GM21786 (cell line): ENCODE measurements at regions not wholly inside any gene's neighbourhood (a gene's known extent, or its start where the extent isn't known, plus 50 kb on each side); places are given as distances from the start of the nearest gene placed in this dataset.

Source experiments
- ATAC-seq: cut with Tn5 transposase; IDR thresholded peaks from one replicate; pipeline ENCODE4 v1.9.1; 2021; ENCODE audit not compliant: unreplicated experiment

DNA sequence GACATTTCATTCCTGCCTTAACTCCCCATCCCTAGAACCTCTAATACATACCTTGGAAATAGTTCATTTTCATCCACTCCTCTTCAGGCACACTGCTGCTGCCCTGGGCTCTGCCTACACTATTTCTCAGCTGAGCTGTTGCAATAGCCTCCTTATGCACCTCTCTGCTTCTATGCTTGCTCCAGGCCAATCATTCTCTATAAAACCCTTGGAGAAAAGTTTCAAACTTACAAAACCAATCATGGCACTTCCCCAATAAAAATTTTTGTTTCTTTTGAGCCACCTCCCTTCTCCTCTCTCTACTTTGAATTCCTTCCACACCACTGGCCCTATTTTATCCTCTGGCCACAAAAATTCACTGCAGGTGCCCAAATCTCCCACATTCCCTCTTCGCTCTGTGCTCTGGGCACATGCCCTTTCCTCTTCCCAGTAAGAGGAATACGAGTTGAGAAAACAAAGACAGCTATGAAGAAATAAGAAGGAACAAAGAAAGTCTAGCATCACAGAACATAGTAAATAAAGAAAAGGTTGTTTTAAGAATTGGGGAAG, 301.4 kb downstream of the ELAVL2 start:
- no peak for ATAC-seq

DNA sequence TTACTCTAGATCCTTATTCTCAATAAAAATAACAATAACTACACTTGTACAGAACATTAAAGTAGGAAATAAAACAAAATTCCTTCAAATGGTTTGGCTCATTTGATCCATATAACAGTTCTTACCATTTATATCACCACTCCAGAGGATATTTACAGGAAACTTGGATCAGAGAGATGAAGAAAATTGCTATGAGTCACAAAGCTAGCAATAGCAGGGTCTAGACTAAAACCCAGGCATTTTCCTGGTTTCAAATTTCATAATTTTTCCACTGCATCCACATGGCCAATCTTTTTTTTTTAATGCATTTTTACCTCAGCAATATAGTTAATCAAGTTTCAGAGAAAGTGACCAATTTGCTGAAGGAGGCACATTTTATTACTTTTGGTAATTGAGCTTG, 299.2 kb downstream of the ELAVL2 start:
- no peak for ATAC-seq

DNA sequence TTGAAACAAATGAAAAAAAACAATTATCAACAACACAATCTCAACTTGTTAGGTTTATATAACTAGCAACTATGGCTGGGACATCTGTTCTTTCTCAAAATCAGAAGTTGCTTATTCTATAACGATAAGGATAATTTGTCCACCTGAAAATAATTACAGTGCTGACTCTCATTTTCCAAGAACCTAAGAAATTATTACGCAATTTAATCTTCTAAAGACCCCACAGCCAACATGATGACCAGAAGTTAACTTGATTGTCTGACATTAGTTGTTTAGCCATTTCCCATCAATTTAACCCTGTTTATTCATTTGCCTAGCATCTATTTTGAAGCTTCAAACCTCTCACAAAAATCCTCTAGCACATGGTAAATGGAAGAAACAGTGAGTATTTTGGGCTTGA, 293.8 kb downstream of the ELAVL2 start:
- no peak for ATAC-seq

DNA sequence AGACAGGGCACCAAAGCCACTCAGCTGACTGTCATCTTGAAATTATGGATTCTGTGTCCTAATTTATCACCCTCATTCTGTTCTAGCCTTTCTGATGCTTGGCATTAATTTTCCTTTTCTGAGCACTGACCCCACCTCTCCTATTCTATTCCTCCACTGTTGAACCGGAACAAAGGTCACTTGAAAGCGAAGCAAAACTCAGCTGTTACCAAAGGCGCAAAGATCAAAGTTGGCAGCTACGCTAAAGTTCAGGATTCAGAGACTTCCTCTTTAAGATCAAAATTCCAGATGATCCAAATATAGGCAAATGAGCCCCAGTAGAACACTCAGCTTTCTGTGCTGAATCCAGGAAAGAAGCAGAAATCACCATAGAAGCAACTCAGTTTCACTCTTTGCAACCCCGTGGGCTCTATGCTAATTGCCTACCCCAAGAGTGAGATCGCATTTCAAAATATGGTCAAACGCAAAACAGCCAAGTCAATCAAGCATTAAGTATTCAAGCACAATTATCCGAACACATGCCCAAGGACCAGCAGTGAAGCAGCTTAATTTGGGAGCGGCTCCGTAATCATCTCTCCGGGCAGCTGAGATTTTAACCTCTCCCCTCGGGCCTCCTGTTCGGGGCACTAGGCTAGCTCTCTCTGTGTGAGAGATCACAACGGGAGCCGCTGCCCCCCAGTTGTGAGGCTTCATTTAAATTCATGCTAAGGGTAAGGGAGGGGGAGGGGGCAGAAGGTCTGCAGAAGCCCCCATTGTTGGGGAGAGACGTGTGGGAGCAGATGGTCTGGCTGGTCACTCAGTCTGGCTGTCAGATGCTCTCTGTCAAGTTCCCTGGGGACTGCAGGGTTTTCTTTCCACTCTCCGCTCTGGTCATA, 288.6 kb downstream of the ELAVL2 start:
- ATAC-seq = no peak

DNA sequence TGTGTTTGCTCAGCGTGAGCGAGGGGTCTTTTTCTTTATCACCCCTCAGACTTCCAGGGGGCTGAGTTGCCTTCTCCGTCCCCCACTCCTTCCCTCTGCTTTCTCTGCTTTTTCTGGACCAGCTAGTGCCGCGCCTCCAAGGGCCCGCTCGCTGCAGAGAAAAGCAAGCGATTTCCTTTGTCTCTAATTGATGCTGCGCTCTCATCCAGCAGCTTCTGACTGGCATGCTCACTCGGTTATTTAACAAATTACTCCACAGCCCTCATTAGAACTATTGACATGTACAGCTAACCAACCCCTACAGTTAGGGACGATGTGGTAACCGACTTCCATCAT, 288.0 kb downstream of the ELAVL2 start:
- no peak for ATAC-seq

DNA sequence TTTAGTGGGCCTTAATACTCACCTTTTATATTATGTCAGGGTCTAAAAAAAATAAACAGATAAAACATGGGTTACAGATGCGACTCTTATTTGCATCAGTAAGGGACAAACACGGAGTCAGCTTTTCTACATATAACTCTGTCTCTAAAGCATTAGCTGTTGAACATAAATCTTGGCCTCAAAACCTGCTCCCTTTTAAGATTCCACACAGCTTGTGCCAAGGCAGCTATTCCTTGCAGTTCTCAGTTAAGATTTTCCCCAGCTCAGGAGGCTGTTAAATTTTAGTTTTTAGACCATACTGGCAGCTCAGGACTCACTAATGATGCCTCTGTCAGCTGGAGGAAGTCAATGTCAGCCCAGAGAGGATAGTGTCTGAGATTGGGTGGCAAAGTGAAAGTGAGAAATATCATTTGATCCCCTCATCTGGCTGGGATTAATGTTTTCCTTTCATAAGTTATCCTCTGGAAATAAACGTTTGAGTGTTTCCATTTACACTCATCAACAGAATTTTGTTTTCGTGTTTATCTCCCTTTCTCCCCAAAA, 287.5 kb downstream of the ELAVL2 start:
- no peak for ATAC-seq

DNA sequence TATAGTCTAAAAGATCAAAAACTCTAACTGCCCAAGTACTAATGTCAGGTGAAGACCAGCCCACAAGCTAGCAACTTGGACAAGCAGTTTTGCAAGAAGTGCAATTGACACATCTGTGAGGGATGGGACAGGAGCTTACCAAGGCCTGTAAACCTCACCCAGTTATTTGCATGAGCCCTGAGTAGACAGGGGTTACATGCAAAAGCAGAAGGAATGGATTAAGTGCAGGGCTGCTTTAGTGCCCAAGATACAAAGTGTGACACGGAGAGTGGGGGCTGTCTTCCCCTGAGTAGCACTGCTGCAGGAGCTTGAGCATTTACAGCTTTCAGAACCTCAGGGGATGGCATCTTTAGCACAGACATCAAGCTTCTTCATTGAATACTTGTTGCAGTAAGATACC, 286.7 kb downstream of the ELAVL2 start:
- no peak for ATAC-seq

DNA sequence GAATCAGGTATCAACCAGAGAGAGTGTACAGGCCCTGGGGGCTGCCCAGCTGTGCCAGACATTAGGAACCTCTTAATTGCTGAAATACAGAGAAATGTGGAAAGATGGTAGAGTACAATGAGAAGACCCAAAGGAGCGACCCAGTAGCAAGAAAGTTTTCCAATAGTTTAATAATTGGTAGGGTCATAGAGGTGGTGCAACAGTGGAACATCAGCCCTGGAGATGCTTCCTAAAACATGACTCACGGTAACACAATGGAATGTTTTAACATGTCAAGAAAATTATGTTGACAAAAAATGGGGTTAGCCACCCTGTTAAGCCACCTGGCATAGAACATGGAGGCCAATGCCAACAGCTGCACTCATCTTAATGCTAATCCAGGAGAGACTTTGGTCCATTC, 284.1 kb downstream of the ELAVL2 start:
- no peak for ATAC-seq

DNA sequence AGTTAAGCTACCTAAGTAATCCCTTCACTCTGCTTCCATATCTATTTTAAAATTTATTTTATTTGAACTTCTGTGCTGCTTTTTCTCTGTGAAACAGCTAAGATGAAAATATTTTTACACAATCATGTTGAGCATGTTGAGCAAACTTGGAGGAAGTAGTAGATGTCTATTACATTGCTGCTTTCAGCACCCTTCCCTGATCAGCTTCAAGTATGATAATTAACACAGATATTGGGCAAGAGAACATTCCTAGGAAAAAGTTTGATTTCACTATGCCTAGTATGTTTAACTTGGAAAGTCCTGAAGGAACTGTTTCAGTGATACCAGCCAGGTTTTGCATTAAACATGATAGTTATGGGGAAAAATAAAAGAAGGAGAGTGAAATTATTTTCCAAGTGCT, 283.6 kb downstream of the ELAVL2 start:
- ATAC-seq = no peak

DNA sequence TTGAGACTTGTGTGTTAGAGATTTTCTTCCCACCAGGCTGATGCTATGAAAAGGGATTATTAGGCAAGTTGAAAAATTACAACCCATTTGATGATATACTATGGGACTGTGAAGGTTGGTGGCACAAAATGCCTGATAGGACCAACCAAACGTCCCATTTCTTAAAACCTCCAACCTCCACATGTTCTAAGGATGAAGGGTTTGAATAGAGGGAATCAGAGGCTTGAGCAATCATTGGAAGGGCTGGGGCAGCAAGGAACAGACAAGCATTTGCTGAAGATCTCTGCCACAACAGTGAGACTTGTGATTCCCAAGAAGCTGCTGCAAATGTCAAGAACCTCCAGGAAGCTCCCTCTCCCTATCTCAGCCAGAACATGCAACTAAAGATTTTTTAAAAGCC, 283.1 kb downstream of the ELAVL2 start:
- ATAC-seq = no peak

DNA sequence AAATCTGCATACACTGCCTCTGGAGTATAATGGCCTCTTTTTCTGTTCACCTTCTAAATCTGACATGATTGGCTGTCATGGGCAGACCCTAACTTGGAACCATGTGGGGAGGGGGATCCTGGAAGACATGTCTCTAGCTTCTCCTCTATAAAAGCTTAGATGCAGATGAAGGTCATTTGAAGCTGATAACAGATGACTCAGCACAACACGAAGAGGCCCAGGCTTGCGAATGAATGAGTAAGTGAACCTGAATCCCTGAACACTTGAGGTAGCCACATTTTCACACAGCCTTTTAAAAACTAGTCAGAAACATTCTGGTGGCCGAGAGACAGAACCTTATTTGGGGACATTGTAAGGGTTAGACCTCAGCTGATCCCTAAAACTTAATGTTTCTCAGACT, 282.6 kb downstream of the ELAVL2 start:
- ATAC-seq = no peak

DNA sequence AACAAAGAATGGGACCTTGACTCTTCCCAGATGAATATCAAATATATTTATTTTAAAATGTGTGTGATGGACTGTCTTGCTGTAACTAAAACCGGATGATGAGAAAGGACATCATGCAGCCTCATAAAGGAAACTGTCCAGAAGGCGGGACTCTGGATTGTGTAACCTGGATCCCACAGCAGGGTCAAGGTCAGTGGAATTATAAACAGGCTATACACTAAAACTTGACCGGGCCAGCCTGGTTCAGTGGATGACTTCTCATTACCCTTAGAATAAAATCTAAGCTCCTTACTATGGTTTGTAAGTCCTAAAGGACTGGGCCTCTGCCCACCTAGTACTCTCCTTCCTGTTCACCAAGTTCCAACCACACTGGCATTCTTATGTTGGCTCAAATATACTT, 280.3 kb downstream of the ELAVL2 start:
- ATAC-seq = no peak

DNA sequence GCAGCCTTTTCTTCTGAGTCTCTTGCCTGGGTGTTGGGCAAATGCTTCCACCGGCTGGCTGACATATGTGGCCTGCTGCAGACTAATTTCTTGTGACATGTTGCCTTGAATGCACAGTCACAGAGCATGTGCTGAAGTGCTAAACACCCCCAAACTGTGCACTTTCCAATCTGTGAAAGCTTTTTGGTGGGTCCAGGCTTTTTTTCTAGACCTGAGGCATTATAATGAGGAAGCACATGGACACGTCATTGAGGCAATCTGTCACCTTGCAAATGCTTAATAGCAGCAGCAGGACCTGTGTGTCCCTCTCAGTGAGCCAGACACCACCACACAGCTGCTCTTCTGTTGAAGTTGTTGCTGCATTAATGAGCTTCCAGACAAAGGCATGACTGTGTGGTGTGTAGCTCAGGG, 274.7 kb downstream of the ELAVL2 start:
- no peak for ATAC-seq

DNA sequence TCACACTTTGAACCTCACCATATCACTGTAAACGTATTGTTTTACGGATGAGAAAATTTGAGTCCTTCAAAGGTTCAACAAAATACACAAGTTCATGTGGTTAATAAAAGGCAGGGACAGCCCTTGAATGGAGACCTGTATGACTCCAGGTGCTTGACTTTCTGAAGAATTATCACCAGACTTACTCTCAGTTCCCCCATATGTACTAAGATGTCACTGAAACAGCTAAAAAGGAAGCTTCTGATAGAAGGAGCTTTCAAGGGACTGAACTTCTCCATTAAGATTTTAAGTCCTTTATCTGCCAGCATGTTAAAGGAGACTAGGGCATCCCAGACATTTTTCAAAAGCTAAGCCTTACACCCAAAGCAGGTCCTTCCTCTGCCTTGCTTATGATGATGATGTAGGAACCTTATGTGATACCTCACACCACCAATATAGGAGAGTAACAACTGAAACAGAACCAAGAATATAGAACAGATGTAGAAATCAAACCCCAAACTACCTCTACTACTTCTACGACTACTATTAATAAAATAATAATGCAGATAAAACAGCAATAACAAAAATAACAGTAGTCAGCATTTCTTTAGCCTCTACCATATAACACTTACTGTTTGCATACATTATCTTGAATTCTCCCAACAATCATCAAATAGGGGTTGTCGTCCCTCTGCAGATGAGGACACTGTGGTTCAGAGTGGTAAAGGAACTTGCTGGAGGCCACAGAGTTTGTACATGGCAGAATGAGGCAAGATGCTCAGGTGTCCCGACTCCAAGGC, 273.9 kb downstream of the ELAVL2 start:
- no peak for ATAC-seq

DNA sequence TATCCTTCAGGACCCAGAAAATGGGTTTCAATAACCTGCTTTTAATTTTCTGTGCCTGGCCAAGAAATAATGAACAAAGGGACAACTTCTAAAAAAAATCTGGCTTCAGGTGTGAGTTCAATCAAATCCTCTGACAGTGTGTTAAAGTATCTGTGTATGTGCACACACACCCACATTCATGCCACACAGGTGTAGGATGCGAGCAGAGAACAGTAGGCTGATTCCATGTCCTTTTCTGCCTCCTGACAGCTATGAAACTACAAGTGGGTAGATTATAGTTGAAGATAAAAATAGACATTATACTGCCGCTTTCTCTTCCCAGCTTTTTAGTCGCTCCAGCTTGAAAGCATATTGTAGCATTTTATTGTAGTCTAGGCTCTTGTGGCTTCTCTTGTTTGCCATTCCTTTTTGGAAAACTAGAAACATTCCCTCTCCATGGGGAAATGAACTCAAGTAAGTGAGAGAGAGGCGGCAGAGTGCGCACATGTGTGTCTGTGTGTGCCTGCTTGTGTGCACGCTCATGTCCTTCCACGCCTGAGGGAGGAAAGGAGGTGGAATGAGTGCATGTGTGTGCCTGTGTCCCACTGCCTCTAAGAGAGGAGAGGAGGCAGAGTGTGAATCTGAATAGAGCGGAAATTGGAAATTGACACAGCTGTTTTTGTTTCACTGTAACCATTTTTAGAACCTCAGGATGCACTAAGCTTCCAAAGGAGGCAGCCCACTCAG, 273.0 kb downstream of the ELAVL2 start:
- no peak for ATAC-seq

DNA sequence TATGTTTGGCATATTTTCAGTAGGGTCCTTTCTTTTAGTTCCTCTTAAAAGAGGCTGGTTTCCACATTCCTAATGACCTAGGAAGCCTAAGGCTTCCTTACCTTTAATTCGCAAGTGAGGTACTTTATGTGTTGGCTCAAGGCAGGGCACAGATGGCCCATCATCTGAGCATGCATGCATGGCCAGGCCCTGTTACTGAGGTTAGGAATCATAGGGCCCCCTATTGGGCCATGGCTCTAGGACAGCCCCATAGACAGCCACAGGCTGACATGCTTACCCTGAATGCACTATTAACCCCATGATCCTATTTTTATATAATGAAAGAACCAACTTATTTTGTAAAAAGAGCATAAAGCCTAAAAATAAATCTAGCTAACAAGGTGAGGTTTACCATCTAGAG, 271.4 kb downstream of the ELAVL2 start:
- ATAC-seq = no peak

DNA sequence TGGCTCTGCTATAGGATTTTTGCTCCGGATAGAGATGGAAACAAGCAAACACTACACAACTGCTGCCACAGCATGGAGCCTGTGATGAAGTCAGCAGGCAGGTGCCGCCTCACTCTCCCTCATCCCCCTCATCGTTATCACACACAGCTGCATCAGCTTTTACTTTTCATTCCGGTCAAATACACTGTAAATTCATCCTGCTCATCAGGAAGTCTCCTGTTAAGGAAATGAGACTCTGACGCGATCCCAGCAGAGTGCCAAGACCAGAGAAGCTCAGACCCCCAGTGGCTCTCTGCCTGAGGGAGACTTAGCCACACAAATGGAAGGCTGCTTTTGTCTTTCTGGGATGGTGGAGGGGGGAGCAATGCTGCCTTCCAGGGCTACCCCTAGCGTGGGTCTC, 270.2 kb downstream of the ELAVL2 start:
- no peak for ATAC-seq

DNA sequence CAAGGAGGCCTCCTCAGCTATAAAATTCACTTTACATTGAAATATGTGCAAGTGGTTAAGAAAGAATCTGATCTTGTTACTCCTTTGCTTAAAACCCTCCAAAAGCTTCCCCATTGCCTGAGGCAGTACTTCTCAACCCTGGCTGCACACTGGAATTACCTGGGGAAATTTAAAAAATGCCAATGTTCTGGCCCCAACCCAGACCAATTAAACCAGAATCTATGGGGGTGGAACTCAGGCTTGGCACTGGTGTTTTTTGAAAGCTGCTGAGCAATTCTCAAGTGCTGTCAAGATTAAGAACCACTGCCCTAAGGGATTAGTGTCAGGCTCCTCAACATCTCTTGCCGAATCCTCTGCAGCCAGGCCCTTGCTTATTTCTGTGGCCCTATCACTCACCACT, 269.6 kb downstream of the ELAVL2 start:
- ATAC-seq = no peak

DNA sequence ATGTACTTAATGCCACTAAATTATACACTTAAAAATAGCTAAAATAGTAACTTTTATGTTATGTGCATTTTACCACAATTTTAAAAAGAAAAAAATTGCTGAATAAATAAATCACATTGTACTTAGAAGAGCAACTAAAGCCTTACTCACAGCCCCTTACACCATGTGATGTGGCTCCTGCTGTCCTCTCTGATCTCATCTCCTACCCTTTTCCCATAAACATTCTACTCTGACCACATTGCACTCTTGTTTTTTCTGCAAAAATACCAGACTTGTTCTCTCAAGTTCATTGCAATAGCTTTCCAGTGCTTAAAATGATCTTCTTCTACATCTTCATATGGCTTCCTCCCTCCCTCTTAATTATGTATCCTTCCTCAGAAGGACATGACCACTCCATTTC, 268.4 kb downstream of the ELAVL2 start:
- ATAC-seq = no peak

DNA sequence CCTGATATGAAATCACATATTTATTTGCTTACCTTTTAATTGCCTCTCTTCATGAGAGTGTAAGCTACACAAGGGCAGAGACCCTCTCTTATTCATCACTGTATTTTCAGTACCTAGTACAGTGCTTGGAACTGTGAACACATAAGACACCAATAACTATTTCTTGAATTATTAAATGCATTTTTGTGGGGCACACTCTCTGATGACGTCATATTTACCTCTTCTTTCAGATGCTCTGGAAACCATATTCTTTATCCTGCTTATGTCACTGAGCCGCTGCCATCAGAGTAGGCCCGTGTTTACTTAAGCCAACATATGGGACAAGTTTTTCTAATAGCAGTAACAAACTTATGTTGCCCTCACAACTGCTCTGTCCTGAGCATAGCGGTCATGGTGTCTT, 266.5 kb downstream of the ELAVL2 start:
- no peak for ATAC-seq

DNA sequence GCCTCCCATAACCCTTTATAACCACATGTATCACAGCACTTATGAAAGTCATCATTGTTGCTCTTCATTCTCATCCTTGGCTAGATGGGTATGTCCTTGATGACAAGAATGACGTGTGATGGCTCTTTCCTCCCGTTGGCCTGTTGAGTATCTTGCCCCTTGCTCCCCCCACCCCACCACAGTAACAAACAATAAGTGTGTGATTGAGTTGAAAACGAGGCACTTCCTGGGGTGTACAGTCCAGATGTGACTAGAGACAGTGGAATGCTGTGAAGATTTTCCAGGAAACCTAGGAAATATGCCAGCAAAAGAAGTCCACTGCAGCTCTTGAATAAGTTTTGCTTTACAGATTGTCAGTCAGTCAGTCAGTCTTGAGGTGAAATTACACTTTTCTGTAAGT, 262.5 kb downstream of the ELAVL2 start:
- no peak for ATAC-seq
